GM19043 (cell line): ENCODE measurements at regions not wholly inside any gene's neighbourhood (a gene's known extent, or its start where the extent isn't known, plus 50 kb on each side); places are given as distances from the start of the nearest gene placed in this dataset.

Experiments used
- ATAC-seq: cut with Tn5 transposase; IDR thresholded peaks from one replicate; pipeline ENCODE4 v1.9.1; 2021; ENCODE audit warnings: low read depth; ENCODE audit not compliant: unreplicated experiment

DNA sequence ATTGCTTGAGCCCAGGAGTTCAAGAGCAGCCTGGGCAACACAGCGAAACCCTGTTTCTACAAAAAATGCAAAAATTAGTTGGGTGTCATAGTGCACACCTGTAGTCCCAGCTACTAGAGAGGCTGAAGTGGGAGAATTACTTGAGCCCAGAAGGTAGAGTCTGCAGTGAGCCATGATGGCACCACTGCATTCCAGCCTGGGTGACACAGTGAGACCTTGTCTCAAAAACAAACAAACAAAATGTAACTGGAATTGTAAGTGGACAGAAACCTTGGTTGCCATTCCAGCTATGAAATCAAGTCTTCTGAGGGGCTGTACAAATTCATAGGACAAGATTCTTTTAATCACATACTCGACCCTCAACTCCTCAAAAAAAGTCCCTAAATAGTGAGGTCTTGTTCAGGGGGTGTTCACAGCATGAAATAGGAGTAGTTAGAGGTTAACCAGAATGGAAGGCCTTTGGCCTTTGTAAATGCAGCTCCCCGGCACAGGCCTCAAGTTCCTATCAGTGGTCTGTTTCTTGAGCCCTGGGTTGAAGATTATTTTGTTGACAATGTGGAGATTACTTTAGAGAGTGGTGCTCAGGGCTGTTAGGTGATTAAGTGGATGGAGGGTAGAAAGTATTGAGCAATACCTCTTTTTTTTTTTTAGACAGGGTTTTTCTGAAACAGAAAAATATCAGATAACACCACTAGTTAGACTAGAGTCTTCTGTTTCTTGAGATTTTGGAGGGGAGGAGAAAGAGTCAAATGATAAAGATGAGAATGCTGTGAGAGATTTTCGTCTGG lies 138.7 kb upstream of the ZNF648 start:
- no peak for ATAC-seq

DNA sequence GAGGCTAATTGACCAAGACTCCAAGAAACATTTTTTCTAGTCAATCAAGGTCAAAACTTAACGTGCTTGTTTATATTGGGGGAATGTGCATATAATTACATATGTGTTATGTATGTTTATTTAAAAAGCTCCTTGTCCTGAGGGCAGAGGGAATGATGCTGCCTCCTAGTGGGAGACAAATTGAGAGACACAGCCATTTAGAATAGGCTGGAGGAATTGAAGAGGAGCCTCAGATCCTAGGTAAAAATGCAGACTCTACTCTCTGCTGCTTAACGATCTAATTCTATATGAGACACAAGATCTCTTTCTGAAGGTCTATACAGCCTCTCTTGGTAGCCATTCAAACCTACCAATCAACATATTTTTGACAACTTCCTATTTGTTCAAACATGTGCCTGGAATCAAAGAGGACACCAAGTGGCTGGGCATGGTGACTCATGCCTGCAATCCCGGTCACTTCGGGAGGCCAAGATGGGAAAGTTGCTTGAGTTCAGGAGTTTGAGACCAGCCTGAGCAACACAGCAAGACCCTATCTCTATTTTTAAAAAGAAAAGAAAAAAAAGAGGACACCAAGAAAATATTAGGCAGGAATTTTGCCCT lies 136.6 kb upstream of the ZNF648 start:
- ATAC-seq, result no peak

- no peak for ATAC-seq
Measured at GRCh38 chr1:182196897-182197870, 135.7 kb upstream of the ZNF648 start.

GRCh38 chr1:182195733-182196132 lies 134.2 kb upstream of the ZNF648 start:
- no peak for ATAC-seq

DNA sequence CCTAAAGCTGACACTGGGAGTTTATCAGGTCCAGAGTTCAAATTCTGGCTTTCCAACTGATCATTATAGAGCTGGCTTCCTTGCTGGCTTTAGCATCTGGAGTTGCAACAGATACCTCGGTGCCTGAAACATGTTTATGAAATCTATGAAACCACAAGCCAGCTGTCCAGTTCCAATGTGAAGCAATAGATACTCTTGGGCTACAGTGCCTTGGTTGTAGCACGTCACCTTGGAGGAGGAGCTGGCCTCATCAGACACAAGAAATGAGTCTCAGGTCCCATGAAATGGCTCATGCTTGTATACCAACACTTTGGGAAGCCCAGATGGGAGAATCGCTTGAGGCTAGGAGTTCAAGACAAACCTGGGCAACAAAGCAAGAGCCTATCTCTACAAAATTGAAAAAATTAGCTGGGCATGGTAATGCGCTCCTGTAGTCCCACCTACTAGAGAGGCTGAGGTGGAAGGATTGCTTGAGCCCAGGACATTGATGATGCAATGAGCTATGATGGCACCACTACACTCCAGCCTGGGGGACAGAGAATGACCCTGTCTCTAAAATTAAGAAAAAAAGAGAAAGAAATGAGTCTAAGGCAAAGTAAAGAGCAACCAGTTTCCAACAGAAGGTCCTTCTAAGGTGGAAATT lies 132.5 kb upstream of the ZNF648 start:
- ATAC-seq, result no peak

- ATAC-seq, result no peak
Measured at GRCh38 chr1:182192966-182193365, 131.5 kb upstream of the ZNF648 start.

GRCh38 chr1:182192215-182192614 lies 130.7 kb upstream of the ZNF648 start:
- no peak for ATAC-seq

DNA sequence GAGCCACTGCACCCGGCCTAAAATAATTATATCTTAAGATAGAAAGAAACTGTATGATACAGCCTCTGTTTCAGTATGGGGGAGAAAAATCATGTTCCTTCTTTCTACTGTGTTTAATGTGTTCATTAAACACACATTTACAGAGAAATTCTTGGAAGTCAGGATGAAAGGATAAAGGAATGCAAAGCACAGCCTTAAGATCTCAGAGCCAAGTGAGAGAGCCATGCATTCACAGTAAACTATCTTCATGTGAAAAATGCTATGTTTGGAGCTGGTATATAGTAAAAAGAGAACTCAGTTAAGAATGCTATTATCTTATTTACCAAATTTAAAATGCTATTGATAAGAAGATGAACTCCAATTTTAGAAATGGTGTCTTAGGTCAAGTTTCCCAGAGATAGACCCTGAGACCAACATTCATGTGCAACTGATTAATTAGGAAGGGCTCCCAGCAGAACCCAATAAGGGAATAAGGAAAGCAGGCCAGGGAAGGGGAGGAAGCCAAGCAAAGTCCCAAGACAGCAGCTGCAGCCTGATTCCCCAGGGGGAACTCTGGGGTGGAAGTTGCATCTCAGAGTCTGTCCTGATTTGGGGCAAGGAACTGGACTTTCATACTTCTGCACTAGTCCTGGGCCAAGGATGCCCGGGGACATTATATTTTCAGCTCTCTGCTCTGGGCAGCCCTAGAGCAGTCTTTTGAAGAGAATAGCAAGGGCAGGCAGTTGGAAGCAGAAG lies 130.0 kb upstream of the ZNF648 start:
- no peak for ATAC-seq

GRCh38 chr1:182189535-182190066 lies 128.1 kb upstream of the ZNF648 start:
- ATAC-seq, result no peak

- ATAC-seq, result no peak
Measured at GRCh38 chr1:182186757-182187146, 125.2 kb upstream of the ZNF648 start.

DNA sequence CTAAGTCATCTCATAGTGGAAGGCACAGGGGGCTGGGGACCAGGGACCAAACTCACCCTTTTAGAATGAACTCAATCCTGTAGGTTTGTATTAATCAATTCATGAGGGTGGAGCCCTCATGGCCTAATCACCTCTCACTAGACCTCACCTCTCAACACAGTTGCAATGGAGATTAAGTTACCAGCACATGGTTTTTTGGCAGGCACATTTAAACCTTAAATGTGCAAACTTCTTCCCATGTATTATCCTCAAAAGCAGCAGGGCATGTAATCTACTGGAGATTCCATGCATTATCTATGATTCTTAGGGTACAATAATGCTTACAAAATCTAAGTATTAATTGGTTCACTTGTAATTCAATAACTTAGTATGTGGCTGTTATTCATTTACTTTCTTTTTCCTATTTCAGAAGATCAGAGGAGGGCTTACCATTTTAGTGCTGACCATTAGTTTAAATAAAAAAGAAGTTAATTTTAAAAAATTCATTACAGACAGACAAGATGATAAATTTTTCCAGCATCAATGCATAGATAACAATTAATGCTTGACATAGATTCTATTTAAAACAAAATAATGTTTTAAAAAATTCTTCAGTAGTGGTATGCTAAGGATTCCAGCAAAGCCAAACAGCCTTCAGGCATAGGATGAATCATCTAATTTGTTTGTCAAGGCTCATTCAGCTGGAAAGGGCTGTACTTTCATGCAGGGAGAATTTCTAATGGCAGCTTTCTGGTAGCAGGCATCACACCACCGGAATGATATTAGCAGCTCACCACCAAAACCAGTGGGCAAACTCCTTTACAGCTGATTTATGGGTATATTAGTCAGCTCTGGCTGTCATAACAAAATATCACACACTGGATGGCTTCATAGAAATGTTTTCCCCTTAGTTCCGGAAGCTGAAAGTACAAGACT lies 124.6 kb upstream of the ZNF648 start:
- ATAC-seq, result no peak

DNA sequence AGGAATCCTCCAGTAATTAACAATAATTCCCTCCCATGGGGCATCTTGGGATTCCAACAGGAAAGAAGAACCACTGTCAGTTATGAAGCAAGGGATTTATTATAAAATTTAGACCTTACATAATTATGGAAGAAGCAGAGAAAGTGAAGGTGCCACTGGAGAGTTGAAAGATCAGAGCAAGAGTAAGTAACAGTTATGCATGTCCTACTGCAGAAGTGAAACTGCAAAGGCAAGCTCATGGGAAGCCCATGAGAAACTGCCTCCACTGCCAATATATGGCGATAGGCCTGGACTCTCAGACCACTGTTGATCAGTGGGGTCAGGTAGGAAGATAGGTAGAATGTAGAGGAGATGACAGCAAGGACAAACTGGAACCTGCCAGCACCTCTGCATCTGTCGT lies 123.6 kb upstream of the ZNF648 start:
- no peak for ATAC-seq

DNA sequence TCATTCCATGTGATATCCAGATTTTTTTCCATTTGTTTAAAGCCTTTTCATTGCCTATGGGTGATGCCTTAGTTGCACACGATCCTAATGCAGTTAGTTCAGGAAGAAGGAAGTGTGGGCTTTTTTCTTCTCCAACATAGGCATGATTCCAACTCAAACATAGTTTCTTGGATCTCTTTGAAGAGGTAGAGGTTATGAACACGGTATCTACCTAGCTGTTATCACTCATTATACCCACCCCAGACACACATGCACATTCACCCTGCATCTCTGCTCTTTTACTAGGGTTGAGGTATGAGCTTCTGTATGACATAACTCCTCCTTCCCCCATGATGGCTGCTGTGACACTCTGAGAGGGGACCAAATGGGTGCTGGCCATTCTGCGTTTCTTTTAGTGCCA lies 122.1 kb upstream of the ZNF648 start:
- ATAC-seq, result no peak

GRCh38 chr1:182182311-182182710 lies 120.8 kb upstream of the ZNF648 start:
- no peak for ATAC-seq

DNA sequence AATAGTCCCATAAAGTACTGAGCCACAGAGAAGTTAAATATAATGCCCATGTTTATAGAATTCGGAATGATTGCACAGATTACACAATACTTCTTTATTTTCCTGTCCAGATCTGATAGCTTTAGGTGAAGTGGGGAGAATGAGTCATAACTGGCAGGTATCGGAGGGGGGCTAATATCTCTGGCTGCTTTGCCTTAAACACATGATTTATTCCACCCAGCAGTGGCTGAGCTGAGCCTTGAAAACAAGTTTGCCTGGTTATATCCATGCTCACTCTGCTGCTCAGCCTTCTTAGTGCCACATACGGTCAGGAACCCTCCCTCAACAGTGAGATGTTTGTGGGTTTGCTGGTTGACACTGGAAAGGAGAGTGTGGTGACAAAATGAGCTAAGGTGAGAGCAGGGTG lies 119.7 kb upstream of the ZNF648 start:
- ATAC-seq, result no peak

- ATAC-seq, result no peak
Measured at GRCh38 chr1:182175361-182175931, 113.9 kb upstream of the ZNF648 start.

GRCh38 chr1:182174513-182174855 lies 113.0 kb upstream of the ZNF648 start:
- no peak for ATAC-seq

- ATAC-seq, result no peak
Measured at GRCh38 chr1:182173808-182174512, 112.4 kb upstream of the ZNF648 start.
